ENCODE measurements at regions not wholly inside any gene's neighbourhood (a gene's known extent, or its start where the extent isn't known, plus 50 kb on each side); places are given as distances from the start of the nearest gene placed in this dataset.

DNA sequence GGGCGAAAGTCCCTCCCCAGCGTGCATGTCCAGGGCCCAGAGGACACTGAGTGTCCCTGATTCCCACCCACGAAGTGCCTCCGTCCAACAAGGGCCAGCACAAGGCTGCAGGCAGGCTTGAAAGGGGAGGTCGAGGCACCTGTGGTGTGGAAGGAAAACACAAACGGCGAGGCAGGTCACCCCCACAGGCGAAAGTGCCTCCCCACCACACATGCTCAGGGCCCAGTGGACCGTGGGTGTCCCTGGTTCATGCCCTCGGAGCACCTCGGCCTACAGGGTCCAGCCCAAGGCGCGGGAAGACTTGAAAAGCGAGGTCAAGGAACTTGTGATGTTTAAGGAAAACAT lies 370.4 kb downstream of the ALG10 start:
- ChIA-PET CTCF (no interaction called here), POLR2A (no interaction called here)
- Mint-ChIP-seq H3K9me3 (peaks cover 3% of the 10 kb centered on the region), H3K27me3 (no peaks in the 10 kb centered on the region), H3K4me1 (no peaks in the 10 kb centered on the region), H3K4me3 (no peak overlapping the region), H3K27ac (no peak overlapping the region), H3K36me3 (ENCODE audit: low read depth) (no peaks in the 10 kb centered on the region)
- DNase-seq, result peak; percentile 10
- no peak for ATAC-seq (ENCODE audit: low read depth)
- TF ChIP-seq, protein P1, sequence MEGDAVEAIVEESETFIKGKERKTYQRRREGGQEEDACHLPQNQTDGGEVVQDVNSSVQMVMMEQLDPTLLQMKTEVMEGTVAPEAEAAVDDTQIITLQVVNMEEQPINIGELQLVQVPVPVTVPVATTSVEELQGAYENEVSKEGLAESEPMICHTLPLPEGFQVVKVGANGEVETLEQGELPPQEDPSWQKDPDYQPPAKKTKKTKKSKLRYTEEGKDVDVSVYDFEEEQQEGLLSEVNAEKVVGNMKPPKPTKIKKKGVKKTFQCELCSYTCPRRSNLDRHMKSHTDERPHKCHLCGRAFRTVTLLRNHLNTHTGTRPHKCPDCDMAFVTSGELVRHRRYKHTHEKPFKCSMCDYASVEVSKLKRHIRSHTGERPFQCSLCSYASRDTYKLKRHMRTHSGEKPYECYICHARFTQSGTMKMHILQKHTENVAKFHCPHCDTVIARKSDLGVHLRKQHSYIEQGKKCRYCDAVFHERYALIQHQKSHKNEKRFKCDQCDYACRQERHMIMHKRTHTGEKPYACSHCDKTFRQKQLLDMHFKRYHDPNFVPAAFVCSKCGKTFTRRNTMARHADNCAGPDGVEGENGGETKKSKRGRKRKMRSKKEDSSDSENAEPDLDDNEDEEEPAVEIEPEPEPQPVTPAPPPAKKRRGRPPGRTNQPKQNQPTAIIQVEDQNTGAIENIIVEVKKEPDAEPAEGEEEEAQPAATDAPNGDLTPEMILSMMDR (IDR thresholded peaks at IDR 0.05), result no peak
- intact Hi-C loops (cut with micrococcal nuclease), result no loop called here

DNA sequence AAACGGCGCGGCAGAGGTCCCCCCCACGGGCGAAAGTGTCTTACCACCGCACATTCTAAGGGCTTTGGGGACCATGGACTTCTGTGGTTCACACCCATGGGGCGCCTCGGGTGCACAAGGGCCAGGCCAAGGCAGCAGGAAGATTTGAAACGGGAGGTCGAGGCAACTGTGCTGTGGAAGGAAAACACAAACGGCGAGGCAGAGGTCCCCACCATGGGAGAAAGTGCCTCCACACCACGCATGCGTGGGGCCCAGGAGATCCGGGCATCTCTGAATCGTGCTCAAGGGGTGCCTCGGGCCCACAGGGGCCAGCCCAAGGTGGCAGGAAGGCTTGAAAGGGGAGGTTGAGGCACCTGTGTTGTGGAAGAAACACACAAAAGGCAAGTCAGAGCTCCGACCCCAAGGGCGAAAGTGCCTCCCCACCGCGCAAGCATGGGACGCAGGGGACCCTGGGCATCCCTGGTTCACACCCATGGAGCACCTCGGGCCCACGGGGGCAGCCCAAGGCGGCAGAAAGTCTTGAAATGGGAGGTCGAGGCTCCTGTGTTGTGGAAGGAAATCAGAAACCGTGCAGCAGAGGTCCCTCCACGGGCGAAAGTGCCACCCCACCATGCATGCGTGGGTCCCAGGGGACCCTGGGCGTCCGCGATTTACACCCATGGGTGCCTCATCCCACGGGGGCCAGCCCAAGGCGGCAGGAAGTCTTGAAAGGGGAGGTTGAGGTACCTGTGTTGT lies 371.0 kb downstream of the ALG10 start:
- intact Hi-C loops (cut with micrococcal nuclease), result no loop called here
- H3K27me3 Mint-ChIP-seq, result no peaks in the 10 kb centered on the region
- DNase-seq (peak; percentile 7), ATAC-seq (ENCODE audit: low read depth) (no peak)
- POLR2A ChIA-PET, result no interaction called here
- no peaks in the 10 kb centered on the region for H3K36me3 Mint-ChIP-seq (ENCODE audit: low read depth)
- TF ChIP-seq, protein P1 (IDR thresholded peaks at IDR 0.05), result no peak
- H3K4me3 Mint-ChIP-seq, result no peak overlapping the region
- H3K4me1 Mint-ChIP-seq, result no peaks in the 10 kb centered on the region
- no peak overlapping the region for H3K27ac Mint-ChIP-seq
- CTCF ChIA-PET, result no interaction called here
- H3K9me3 Mint-ChIP-seq, result peaks cover 3% of the 10 kb centered on the region

DNA sequence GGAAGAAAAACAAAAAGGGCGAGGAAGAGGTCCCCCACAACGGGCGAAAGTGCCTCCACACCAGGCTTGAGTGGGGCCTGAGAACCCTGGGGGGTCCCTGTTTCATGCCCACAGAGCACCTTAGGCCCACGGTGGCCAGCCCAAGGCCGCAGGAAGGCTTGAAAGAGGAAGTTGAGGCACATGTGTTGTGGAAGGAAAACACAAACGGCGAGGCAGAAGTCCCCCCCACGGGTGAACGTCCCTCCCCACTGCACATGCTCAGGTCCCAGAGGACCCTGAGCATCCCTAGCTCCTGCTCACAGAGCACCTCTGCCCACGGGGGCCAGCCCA lies 371.5 kb downstream of the ALG10 start:
- peaks cover 3% of the 10 kb centered on the region for H3K9me3 Mint-ChIP-seq
- CTCF ChIA-PET, result no interaction called here
- intact Hi-C loops (cut with micrococcal nuclease), result no loop called here
- no peaks in the 10 kb centered on the region for H3K4me1 Mint-ChIP-seq
- H3K27ac Mint-ChIP-seq, result no peak overlapping the region
- TF ChIP-seq, protein P1 (IDR thresholded peaks at IDR 0.05), result no peak
- H3K4me3 Mint-ChIP-seq, result no peak overlapping the region
- H3K27me3 Mint-ChIP-seq, result no peaks in the 10 kb centered on the region
- DNase-seq (no peak), ATAC-seq (ENCODE audit: low read depth) (no peak)
- POLR2A ChIA-PET, result no interaction called here
- no peaks in the 10 kb centered on the region for H3K36me3 Mint-ChIP-seq (ENCODE audit: low read depth)

DNA sequence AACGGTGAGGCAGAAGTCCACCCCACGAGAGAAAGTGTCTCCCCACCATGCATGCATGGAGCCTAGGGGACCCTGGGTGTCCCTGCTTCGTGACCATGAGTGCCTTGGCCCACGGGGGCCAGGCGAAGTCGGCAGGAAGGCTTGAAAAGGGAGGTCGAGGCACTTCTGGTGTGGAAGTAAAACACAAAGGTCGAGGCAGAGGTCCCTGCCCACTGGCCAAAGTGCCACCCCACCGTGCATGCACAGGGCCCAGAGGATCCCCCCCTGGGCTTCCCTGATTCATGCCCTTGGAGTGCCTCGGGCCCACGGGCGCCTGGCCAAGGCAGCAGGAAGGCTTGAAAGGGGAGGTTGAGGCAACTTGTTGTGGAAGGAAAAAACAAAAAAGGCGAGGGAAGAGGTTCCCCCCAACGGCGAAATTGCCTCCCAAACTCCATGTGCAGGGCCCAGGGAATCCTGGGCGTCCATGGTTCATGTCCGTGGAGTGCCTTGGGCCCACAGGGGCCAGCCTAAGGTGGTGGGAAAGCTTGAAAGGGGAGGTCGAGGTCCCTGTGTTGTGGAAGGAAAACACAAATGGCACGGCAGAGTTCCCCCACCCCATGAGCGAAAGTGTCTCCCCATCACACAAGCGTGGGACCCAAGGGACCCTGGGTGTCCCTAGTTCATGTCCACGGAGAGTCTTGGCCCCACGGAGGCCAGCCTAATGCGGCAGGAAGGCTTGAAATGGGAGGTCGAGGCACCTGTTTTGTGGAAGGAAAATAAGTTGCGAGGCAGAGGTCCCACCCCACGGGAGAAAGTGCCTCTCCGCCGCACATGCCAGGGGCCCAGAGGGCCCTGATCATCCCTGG lies 372.1 kb downstream of the ALG10 start:
- H3K9me3 Mint-ChIP-seq, result peaks cover 3% of the 10 kb centered on the region
- H3K4me3 Mint-ChIP-seq, result no peak overlapping the region
- ChIA-PET CTCF (no interaction called here), POLR2A (no interaction called here)
- H3K27ac Mint-ChIP-seq, result no peak overlapping the region
- DNase-seq (peak; percentile 9), ATAC-seq (ENCODE audit: low read depth) (no peak)
- no peaks in the 10 kb centered on the region for H3K4me1 Mint-ChIP-seq
- H3K27me3 Mint-ChIP-seq, result no peaks in the 10 kb centered on the region
- H3K36me3 Mint-ChIP-seq (ENCODE audit: low read depth), result no peaks in the 10 kb centered on the region
- intact Hi-C loops (cut with micrococcal nuclease), result no loop called here
- TF ChIP-seq, protein P1 (IDR thresholded peaks at IDR 0.05), result no peak

DNA sequence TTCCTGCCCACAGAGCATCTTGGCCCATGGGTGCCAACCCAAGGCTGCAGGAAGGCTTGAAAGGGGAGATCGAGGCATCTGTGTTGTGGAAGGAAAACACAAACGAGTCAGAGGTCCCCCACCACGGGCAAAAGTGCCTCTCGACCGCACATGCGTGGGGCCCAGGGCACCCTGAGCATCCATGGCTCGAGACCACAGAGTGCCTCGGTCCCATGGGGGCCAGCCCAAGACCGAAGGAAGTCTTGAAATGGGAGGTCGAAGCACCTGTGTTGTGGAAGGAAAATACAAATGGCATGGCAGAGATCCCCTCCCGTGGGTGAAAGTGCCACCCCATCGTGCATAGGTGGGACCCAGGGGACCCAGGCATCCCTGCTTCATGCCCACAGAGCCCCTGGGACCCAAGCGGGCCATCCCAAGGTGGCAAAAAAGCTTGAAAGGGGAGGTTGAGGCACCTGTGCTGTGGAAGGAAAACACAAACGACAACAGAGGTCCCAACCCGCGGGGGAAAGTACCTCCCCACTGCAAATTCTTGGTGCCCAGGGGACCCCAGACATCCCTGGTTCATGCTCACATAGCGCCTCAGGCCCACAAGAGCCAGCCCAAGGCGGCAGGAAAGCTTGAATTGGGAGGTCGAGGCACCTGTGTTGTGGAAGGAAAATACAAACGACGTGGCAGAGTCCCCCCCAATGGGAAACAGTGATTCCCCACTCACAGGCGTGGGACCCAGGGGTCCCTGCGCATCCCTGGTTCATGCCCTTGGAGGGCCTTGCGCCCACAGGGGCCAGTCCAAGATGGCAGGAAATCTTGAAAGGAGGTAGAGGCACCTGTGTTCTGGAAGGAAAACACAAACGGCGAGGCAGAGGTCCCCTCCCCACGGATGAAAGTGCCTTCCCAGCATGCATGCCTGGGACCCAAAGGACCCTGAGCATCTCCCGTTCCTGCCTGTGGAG lies 373.0 kb downstream of the ALG10 start:
- Mint-ChIP-seq H3K36me3 (ENCODE audit: low read depth) (no peaks in the 10 kb centered on the region), H3K27ac (no peak overlapping the region), H3K4me3 (no peak overlapping the region), H3K9me3 (peaks cover 3% of the 10 kb centered on the region), H3K4me1 (no peaks in the 10 kb centered on the region), H3K27me3 (no peaks in the 10 kb centered on the region)
- DNase-seq (peak; percentile 4), ATAC-seq (ENCODE audit: low read depth) (no peak)
- intact Hi-C loops (cut with micrococcal nuclease), result no loop called here
- TF ChIP-seq, protein P1 (IDR thresholded peaks at IDR 0.05), result no peak
- CTCF ChIA-PET, result no interaction called here
- POLR2A ChIA-PET, result no interaction called here

Data from activated B cell treated with CpG ODN at 0.5 μM for 24 hours (primary cell).